Activated naive CD8-positive, alpha-beta T cell treated with anti-CD3 and anti-CD28 coated beads, Interleukin-2, amount 50 U/mL, for 16 hours (primary cell): ENCODE measurements at regions not wholly inside any gene's neighbourhood (a gene's known extent, or its start where the extent isn't known, plus 50 kb on each side); places are given as distances from the start of the nearest gene placed in this dataset.
"Not testable (repeated sequence)": the region's sequence is repeated elsewhere in the genome, so short reads cannot be mapped to it uniquely, and the experiment has no call there.

ENCODE experiments used
- DNase-seq: peaks from one replicate; pipeline ENCODE4 v3.0.0-alpha.2; 2020; ENCODE audit warnings: low read depth, low spot score

DNA sequence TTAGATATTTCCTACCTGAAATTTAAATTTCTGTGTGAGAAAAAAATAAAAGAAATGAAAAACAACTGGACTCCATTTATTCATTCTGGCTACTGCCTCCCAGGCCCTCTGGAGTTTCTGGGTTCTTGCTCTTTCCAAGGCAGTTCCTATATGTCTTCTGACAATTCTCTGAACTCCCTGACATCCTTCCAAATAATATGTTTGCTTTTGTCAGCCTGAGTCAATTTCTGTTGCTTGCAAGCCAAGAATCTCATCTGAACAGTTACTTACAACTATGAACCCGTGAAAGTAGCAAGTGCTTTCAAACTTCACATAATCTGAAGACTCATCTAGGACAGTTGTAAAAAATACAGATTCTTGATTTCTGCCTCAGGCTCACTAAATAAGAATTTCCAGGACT lies 216.7 kb upstream of the NPVF start:
- DNase-seq: no peak

DNA sequence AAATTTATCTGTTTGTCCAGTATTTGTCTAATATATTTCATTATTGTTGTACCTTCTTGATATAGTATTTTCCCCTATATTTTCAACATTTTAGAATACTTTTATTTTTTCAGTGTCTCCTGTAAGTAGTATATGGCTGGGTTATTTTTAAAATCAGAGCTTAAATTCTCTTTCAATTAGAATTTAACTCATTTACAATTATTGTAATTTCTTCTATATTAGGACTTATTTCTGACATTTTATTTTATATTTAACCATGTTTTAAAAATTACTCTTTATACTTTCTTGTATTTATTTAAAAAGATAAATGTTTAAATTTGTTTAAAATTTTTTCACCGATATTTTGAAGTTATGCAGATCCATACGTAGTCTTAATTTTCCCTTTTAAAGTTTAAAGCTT lies 220.0 kb upstream of the NPVF start:
- DNase-seq: no peak

DNA sequence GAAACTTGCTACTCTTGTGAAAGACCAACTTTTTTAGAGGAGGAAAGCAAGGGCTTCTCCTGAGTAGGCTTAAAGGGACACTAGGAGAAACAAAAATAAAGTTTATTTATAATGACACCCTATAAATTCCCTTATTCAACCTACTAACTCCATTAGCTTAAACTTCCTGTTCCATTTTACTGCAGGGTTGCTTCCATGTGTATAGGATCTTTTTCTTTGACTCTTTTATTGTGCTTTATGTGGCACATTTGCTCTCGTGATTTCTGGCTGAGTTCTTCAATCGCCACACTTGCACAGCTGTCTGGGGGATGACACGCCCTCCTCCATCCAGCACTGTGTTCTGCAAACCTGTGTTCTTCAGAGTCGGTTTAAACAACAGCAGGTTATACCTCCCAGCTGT lies 225.7 kb upstream of the NPVF start:
- DNase-seq: no peak

GRCh38 chr7:25454562-25455041 lies 226.3 kb upstream of the NPVF start:
- DNase-seq: no peak

- no peak for DNase-seq
Observed at GRCh38 chr7:25455683-25456251, 227.5 kb upstream of the NPVF start.

GRCh38 chr7:25456467-25457171 lies 228.3 kb upstream of the NPVF start:
- DNase-seq: no peak

- no peak for DNase-seq
Observed at GRCh38 chr7:25459057-25459456, 230.8 kb upstream of the NPVF start.

- DNase-seq: no peak
Observed at GRCh38 chr7:25460433-25460832, 232.1 kb upstream of the NPVF start.

DNA sequence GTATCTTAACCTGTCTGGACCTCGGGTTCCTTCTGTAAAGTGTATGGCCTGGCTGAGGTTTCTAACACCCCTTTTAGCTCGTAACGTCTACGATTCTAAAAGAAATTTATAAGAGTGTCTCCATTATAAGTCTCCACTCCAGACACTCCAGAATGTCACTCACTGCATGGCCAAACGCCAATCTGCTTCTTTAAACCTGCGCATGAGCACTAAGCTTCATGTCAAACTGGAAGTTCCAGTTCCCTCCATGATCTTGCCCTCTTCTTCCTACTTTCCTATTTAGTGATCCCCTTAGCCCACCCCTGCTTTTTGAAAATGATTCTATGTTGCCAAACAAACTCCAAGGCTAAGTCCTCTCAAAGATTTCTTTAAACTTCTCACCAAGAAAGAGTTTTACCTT lies 241.4 kb upstream of the NPVF start:
- DNase-seq: no peak

DNA sequence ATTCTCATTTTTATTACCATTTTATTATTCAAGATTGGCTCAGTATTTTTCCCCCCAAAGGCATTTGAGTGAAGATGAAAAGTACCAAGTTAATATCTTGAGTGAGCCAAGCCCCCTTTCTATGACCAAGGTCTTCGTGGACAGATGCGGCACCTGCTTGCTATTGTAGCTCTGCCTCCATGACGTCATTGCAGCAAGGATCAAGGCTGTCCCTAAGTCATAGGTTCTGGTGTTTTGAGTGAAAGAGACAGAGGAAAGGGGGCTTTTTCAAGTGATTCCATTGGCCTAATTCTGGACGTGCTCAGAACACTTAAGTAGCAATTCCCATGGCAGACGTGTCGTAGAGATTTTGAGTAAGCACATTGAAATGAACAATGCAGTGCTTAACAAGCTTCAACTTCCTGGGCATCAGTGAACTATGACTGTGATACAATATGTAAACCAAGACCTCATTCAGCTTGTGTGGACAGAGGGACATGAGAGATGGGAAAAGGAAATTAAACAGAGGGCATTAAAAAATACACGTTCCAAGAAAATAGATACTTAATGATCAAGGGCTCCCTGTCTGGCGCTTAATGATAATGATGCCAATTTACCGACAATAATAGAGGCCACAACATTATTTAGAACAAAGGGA lies 248.7 kb upstream of the NPVF start:
- no peak for DNase-seq

- not testable (repeated sequence) for DNase-seq
Observed at GRCh38 chr7:25478221-25478620, 249.9 kb upstream of the NPVF start.

GRCh38 chr7:25478925-25479324 lies 250.6 kb upstream of the NPVF start:
- DNase-seq: no peak

- DNase-seq: no peak
Observed at GRCh38 chr7:25481891-25482290, 253.6 kb upstream of the NPVF start.

- no peak for DNase-seq
Observed at GRCh38 chr7:25482631-25483030, 254.3 kb upstream of the NPVF start.

GRCh38 chr7:25485026-25485425 lies 256.7 kb upstream of the NPVF start:
- no peak for DNase-seq

DNA sequence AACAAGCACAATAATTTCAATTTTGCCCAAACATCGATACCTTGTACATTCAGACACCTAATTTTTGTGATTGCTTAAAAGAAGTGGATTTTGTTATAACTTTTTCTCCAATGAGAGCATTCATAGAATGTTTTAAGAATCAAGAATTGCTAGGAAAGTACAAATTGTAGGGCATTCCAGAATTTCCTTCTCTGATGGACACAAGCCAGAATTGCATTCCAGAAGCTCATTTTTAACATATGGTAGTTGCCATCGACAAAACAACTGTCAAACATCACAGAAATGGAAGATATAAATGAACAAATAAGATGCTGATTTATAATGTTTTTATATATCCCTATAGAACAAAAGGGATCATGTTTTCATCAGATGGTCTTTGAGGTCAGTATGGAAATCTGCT lies 258.4 kb upstream of the NPVF start:
- no peak for DNase-seq

DNA sequence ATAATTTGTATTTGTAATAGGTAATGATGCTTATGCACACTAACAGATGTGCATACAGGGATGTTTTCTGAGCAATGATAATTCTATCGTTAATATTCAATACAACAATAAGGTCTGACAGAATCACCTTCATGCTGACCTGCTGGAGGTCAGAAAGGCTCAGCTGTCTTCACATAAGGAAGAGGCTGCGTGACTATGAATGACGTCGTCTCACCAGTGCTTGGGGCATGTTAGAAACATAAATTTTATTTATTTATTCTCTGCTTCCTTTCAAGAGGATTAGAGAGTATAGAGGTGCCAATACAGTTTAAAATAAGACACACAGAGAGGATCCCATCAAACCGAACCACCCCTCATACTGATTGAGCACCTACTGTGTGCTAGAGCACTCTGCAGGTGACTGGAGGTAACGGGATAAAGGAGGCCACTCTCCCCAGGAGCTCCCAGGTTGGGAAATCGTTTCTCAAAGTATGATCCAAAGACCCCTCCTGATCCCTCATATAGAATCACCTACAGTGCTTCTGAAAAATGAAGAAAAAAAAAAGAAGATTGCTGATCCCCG lies 265.6 kb upstream of the NPVF start:
- no peak for DNase-seq

- no peak for DNase-seq
Observed at GRCh38 chr7:25494896-25495295, 266.6 kb upstream of the NPVF start.

DNA sequence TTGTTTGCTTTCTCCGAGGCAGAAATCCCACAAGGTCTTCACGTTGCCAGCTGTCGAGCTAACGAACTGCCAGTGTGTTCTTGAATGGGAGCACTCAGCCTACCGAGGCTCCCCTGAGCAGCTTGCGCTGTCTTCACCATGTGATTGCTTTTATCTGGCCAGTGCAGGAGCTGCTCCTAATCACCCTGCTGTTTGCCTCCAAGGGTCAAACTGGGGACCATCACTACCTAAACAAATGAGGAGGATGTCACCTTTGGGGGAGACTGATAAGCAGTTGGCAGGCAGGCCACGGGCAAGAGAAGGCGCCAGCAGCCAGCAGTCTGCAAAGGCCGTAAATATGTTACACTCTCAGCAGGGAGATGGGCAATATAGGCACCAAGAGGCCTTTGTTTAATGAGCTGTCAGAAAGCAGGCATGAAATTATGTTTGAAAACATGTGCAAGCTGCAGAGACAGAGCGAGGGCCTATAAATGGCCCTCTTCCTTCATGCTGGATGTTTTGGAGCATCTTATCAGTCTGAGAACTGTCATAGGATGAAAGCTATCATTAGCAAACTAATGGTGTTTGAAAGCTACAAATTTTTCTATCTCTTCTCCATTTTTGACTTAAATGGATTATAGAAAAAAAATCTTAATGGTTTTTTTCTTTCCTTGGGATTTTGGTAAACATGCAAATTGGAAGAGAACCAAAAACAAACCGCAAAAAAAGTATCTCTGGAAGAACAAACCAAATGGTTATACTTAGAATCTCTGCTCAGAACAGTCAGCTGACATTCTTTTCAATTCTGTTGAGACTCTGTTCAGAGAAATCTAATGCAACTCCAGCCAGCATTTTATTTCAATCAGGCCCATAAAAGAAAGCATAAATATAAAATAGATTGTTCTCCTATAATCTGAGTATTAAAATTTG lies 267.3 kb upstream of the NPVF start:
- DNase-seq: no peak

DNA sequence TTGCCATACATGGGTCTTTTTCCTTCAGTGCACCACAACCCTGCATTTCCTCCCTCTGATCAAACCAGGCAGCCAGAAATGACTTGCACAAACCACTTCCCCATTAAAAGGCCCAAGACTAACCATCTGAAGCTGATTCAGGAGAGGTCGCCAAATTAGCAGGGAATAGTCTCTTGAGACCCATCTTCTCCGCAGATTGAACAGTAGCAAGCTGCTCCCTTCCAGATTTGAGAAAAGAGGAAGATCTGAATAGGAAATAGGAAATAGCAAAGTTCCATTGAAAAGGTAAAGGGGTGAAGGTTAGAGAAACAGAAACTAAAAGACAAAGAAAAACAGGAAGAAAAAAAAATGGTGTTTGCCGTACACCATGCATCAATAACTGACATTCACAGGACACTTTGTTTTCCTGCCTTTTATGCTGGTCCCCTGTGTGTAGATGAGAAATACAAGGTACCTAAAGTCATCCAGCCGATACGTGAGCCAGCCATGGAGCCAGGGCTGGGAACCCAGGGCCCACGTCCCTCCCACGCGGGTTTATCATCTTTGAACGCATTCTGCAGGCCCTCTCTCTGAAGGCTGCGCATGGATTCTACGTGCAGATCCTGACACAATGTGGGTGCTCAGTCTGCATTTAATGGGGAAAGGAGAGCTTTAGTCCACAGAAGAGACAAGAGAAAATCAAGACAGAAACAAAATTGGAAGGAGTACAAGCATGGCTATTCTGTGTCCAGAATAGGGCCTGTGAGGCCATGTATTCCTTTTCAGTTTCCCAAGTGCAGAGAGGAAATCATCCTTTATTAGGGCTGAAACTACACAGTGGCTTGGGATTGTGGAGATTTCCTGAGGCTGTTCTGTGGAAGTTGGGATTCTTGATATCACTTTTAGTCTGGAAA lies 268.4 kb upstream of the NPVF start:
- no peak for DNase-seq
